Spleen (tissue), 7 donors: ENCODE measurements at regions not wholly inside any gene's neighbourhood (a gene's known extent, or its start where the extent isn't known, plus 50 kb on each side); places are given as distances from the start of the nearest gene placed in this dataset.

Source experiments
- POLR2A ChIP-seq, 3 donors: fragments of 450-650 bp; IDR thresholded peaks; one replicate each; pipeline ENCODE4 v1.5.1; 2017; ENCODE audit warnings: antibody characterized with exemption in 3 of 3, mild to moderate bottlenecking in 1 of 3
- TF ChIP-seq, protein P1 (sequence below), 11 experiments: fragments of 200-600 bp in 7 of 11; fragments of 450-650 bp in 4 of 11; sonication (generic) in 4 of 11; IDR thresholded peaks in 8 of 11; conservative IDR thresholded peaks in 3 of 11; 1 replicate in 7 of 11; 2 replicates in 4 of 11; pipeline versions ENCODE4 v1.4.0 to v1.8.0; 2016 to 2021; ENCODE audit warnings: antibody characterized with exemption in 11 of 11, inconsistent platforms in 4 of 11, mild to moderate bottlenecking in 1 of 11
- donor health status: DM: no; HTN: no; CAD: no; lungs with moderate emphysema.
- donor health status: DM: no; HTN: no; CAD: no.
- donor health status: DM: no; HTN: no; CAD: no.

DNA sequence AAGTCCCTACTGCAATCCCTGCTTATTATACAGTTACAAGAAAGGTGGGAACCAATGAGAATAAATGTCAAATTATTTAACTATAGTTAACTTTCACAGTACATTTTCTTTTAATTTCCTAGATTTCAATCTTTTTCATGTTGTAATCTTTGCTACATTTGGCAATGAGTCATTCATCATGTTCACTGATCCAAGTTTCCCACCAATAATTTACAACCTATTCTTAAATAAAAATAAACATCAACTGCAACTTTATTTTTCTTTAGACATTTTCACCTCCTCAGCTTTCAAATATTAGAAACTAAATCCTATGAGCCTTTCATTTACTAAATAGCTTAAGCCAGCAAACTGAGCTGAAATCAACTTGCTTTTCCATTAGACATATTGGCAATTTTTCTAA, 541.3 kb upstream of the BTBD3 start:
- TF ChIP-seq POLR2A (IDR thresholded peaks at IDR 0.05): no peak
- TF ChIP-seq, protein P1, sequence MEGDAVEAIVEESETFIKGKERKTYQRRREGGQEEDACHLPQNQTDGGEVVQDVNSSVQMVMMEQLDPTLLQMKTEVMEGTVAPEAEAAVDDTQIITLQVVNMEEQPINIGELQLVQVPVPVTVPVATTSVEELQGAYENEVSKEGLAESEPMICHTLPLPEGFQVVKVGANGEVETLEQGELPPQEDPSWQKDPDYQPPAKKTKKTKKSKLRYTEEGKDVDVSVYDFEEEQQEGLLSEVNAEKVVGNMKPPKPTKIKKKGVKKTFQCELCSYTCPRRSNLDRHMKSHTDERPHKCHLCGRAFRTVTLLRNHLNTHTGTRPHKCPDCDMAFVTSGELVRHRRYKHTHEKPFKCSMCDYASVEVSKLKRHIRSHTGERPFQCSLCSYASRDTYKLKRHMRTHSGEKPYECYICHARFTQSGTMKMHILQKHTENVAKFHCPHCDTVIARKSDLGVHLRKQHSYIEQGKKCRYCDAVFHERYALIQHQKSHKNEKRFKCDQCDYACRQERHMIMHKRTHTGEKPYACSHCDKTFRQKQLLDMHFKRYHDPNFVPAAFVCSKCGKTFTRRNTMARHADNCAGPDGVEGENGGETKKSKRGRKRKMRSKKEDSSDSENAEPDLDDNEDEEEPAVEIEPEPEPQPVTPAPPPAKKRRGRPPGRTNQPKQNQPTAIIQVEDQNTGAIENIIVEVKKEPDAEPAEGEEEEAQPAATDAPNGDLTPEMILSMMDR (IDR thresholded peaks at IDR 0.05 in 8 of 11, conservative IDR thresholded peaks at IDR 0.05 in 3 of 11): no peak
